ENCODE measurements at regions not wholly inside any gene's neighbourhood (a gene's known extent, or its start where the extent isn't known, plus 50 kb on each side); places are given as distances from the start of the nearest gene placed in this dataset.

DNA sequence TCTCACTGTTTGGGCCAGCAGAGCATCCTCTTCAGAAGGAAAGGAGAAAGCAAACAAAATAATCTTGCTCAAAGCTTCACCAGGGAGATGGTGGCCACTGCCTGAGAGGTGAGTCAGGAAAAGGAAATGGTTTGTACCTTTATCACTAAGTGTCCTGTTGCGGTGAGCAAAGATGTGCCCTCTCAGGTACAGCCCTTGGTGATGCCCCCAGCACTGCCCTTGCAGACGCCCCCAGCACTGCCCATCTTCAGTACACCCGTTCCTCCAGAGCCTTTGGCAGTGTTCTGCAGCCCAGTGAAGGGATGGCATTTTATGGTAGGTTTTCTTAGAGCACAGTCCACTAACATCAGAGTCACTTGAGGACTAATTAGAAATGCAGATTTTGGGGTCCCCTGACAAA, 92.3 kb downstream of the ZNF621 start:
- Histone ChIP-seq H3K4me3 (no peak overlapping the region), H3K27ac (no peak overlapping the region), H3K9me3 (no peaks in the 10 kb centered on the region), H3K4me1 (peaks cover 4 to 9% of the 10 kb centered on the region in 2 donors), H3K36me3 (no peaks in the 10 kb centered on the region), H3K27me3 (peaks cover 5 to 31% of the 10 kb centered on the region in 2 donors)
- intact Hi-C loops (cut with DNase I), result no loop called here
- TF ChIP-seq, protein P1, sequence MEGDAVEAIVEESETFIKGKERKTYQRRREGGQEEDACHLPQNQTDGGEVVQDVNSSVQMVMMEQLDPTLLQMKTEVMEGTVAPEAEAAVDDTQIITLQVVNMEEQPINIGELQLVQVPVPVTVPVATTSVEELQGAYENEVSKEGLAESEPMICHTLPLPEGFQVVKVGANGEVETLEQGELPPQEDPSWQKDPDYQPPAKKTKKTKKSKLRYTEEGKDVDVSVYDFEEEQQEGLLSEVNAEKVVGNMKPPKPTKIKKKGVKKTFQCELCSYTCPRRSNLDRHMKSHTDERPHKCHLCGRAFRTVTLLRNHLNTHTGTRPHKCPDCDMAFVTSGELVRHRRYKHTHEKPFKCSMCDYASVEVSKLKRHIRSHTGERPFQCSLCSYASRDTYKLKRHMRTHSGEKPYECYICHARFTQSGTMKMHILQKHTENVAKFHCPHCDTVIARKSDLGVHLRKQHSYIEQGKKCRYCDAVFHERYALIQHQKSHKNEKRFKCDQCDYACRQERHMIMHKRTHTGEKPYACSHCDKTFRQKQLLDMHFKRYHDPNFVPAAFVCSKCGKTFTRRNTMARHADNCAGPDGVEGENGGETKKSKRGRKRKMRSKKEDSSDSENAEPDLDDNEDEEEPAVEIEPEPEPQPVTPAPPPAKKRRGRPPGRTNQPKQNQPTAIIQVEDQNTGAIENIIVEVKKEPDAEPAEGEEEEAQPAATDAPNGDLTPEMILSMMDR (IDR thresholded peaks at IDR 0.05), result no peak
- DNase-seq (no peak), ATAC-seq (no peak)

DNA sequence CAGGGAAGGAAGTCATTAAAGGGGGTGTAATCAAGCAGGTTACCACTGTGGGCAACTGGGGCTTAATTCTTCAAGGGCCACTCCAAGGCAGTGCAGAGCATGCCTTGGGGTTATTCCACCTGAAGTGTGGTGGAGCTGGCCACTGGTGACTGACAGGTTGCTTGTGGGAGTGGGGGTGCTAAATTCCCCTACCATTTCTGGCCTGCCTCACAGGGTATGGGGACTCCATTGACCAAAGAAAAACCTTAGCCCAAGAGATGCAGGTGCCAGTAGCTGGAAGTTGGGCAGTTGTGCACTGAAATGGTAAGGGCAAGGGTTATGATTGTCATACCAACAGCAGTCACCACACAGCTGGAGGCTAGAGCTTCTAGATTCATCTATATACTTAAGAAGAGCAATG, 93.4 kb downstream of the ZNF621 start:
- intact Hi-C loops (cut with DNase I), result no loop called here
- TF ChIP-seq, protein P1 (IDR thresholded peaks at IDR 0.05), result no peak
- Histone ChIP-seq H3K9me3 (peaks cover 0 to 4% of the 10 kb centered on the region in 2 donors), H3K4me1 (peaks cover 4 to 9% of the 10 kb centered on the region in 2 donors), H3K36me3 (no peaks in the 10 kb centered on the region), H3K27ac (no peak overlapping the region), H3K4me3 (no peak overlapping the region), H3K27me3 (peaks cover 5 to 31% of the 10 kb centered on the region in 2 donors)
- DNase-seq (no peak), ATAC-seq (no peak)

DNA sequence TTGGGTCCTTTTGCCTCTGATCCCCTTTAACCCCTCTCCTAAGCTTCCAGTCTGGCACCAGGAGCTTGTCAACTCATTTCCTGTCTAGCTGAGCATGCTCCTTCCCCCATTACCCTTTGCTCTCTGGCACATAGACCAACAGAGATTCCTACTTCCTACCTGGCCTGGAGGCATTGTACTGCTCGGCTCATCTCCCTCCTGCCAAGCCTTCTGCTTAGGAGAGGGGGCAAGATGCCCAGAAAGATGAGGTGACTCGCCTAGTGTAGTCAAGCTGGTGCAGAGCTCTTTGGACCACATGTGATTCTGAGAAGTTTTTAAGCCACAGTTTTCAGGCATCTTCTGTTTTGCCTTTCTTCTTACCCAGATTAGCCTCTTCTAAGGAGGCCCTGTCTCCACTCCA, 95.4 kb downstream of the ZNF621 start:
- Histone ChIP-seq H3K4me1 (peaks cover 4 to 9% of the 10 kb centered on the region in 2 donors), H3K9me3 (peaks cover 0 to 20% of the 10 kb centered on the region in 2 donors), H3K4me3 (no peak overlapping the region), H3K27ac (no peak overlapping the region), H3K27me3 (peaks cover 5 to 23% of the 10 kb centered on the region in 2 donors), H3K36me3 (no peaks in the 10 kb centered on the region)
- TF ChIP-seq, protein P1 (IDR thresholded peaks at IDR 0.05), result no peak
- DNase-seq (no peak), ATAC-seq (no peak)
- intact Hi-C loops (cut with DNase I), result no loop called here

DNA sequence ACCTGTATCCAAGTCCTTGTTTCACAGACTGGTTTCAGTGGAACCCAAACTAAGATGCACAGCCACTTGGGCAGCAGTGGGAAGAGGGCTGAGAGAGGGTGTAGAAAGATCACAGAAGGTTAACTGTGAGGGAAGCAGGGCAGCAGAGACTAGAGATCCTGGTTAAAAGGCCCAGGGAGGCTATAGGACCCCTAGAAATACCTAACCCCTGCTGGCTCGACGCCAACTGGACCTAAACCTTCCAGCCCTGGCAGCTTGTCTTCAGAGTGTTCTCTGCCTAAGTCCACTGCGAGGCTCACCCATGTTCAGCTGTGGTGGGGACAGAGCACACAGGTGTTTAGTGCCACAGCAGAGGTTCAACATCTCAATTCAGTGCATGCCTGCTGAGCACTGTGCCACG, 96.5 kb downstream of the ZNF621 start:
- H3K27ac ChIP-seq, result no peak overlapping the region
- intact Hi-C loops (cut with DNase I), result no loop called here
- H3K36me3 ChIP-seq, result no peaks in the 10 kb centered on the region
- TF ChIP-seq, protein P1 (IDR thresholded peaks at IDR 0.05), result no peak
- H3K4me3 ChIP-seq, result no peak overlapping the region
- H3K27me3 ChIP-seq, result peaks cover 0 to 12% of the 10 kb centered on the region in 2 donors
- DNase-seq, result no peak
- no peaks in the 10 kb centered on the region for H3K4me1 ChIP-seq
- ATAC-seq, result no peak
- H3K9me3 ChIP-seq, result peaks cover 0 to 22% of the 10 kb centered on the region in 2 donors

DNA sequence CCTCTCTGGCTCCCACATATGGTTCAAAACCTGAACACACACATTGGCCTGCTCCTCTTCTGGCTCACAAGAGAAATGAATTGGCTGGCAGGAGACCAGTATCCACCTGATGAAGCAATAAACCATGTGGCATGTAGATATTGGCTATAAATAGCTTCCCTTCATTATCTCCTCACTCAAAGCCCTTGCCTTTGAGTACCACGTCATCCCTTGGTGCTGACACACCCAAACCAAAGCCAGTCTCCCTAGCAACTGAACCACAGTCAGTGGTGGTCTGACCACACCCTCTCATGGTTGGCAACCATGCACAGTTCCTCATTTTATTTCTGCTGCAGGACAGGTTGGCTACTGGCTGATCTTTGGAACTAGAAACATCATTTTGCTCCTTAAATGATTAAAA, 98.8 kb downstream of the ZNF621 start:
- peak; percentile 48 for ATAC-seq
- intact Hi-C loops (cut with DNase I), result no loop called here
- peaks cover 0 to 25% of the 10 kb centered on the region in 2 donors for H3K9me3 ChIP-seq
- no peaks in the 10 kb centered on the region for H3K27me3 ChIP-seq
- no peaks in the 10 kb centered on the region for H3K36me3 ChIP-seq
- H3K27ac ChIP-seq, result no peak overlapping the region
- DNase-seq, result no peak
- H3K4me1 ChIP-seq, result no peaks in the 10 kb centered on the region
- H3K4me3 ChIP-seq, result no peak overlapping the region
- TF ChIP-seq, protein P1 (IDR thresholded peaks at IDR 0.05), result no peak

Data from left lung (tissue), 4 donors.